CD4-positive, alpha-beta T cell treated with Interleukin-1 beta for 1 hour (primary cell): ENCODE measurements at regions not wholly inside any gene's neighbourhood (a gene's known extent, or its start where the extent isn't known, plus 50 kb on each side); places are given as distances from the start of the nearest gene placed in this dataset.

Experiments used
- DNase-seq, 2 donors: peaks; one replicate each; pipeline ENCODE4 v3.0.0-alpha.2; 2020 to 2022

- no peak for DNase-seq
These were observed 2003.4 kb downstream of the MAT2B start for GRCh38 chr5:165508861-165509260.

- no peak for DNase-seq
These were observed 2016.6 kb downstream of the MAT2B start for GRCh38 chr5:165521816-165522610.

GRCh38 chr5:165525271-165525670 lies 2019.9 kb downstream of the MAT2B start:
- DNase-seq = no peak

- no peak for DNase-seq
These were observed 2020.9 kb downstream of the MAT2B start for GRCh38 chr5:165526357-165526756.

- DNase-seq = no peak
These were observed 2022.2 kb downstream of the MAT2B start for GRCh38 chr5:165527577-165527976.

GRCh38 chr5:165538065-165538464 lies 2032.6 kb downstream of the MAT2B start:
- DNase-seq = no peak

GRCh38 chr5:165559645-165560044 lies 2054.2 kb downstream of the MAT2B start:
- no peak for DNase-seq

- DNase-seq = no peak
These were observed 2055.2 kb downstream of the MAT2B start for GRCh38 chr5:165560648-165561047.

- DNase-seq = no peak
These were observed 2060.5 kb downstream of the MAT2B start for GRCh38 chr5:165565911-165566310.

GRCh38 chr5:165569551-165569950 lies 2064.1 kb downstream of the MAT2B start:
- no peak for DNase-seq

GRCh38 chr5:165573445-165573844 lies 2068.0 kb downstream of the MAT2B start:
- DNase-seq = no peak

GRCh38 chr5:165574100-165574499 lies 2068.7 kb downstream of the MAT2B start:
- DNase-seq = no peak

- DNase-seq = no peak
These were observed 2071.4 kb downstream of the MAT2B start for GRCh38 chr5:165576678-165577275.

GRCh38 chr5:165579911-165580310 lies 2074.5 kb downstream of the MAT2B start:
- no peak for DNase-seq

- DNase-seq = no peak
These were observed 2089.3 kb downstream of the MAT2B start for GRCh38 chr5:165594693-165595092.

- DNase-seq = no peak
These were observed 2097.1 kb downstream of the MAT2B start for GRCh38 chr5:165602529-165602928.

GRCh38 chr5:165607026-165607425 lies 2101.6 kb downstream of the MAT2B start:
- no peak for DNase-seq

- DNase-seq = no peak
These were observed 2104.5 kb downstream of the MAT2B start for GRCh38 chr5:165609871-165610270.

- no peak for DNase-seq
These were observed 2111.3 kb downstream of the MAT2B start for GRCh38 chr5:165616490-165617405.

GRCh38 chr5:165617491-165617890 lies 2112.1 kb downstream of the MAT2B start:
- DNase-seq = no peak

- no peak for DNase-seq
These were observed 2115.0 kb downstream of the MAT2B start for GRCh38 chr5:165620394-165620793.

GRCh38 chr5:165622864-165623536 lies 2117.6 kb downstream of the MAT2B start:
- no peak for DNase-seq
